ENCODE measurements at regions not wholly inside any gene's neighbourhood (a gene's known extent, or its start where the extent isn't known, plus 50 kb on each side); places are given as distances from the start of the nearest gene placed in this dataset.

- Histone ChIP-seq H3K27ac (no peak overlapping the region), H3K27me3 (no peaks in the 10 kb centered on the region), H3K4me1 (peaks cover 30% of the 10 kb centered on the region), H3K4me3 (no peak overlapping the region), H3K9me3 (no peaks in the 10 kb centered on the region), H3K36me3 (no peaks in the 10 kb centered on the region)
- no peak for DNase-seq (ENCODE audit: extremely low spot score in 2 of 2)
- TF ChIP-seq POLR2AphosphoS5 (IDR thresholded peaks at IDR 0.05; ENCODE audit: insufficient read depth in 1 of 2, low read depth in 1 of 2) (no peak), CTCF (IDR thresholded peaks at IDR 0.05) (no peak), POLR2A (IDR thresholded peaks at IDR 0.05) (no peak)
- intact Hi-C loops (cut with DNase I): no loop called here
Observed at GRCh38 chr12:19572920-19573558, 133.7 kb downstream of the AEBP2 start.

GRCh38 chr12:19573866-19574265 is 134.6 kb downstream of the AEBP2 start:
- Histone ChIP-seq H3K9me3 (no peaks in the 10 kb centered on the region), H3K4me3 (no peak overlapping the region), H3K27ac (no peak overlapping the region), H3K4me1 (peaks cover 30% of the 10 kb centered on the region), H3K27me3 (no peaks in the 10 kb centered on the region), H3K36me3 (no peaks in the 10 kb centered on the region)
- TF ChIP-seq POLR2AphosphoS5 (IDR thresholded peaks at IDR 0.05; ENCODE audit: insufficient read depth in 1 of 2, low read depth in 1 of 2): no peak
- no peak for TF ChIP-seq CTCF (IDR thresholded peaks at IDR 0.05)
- TF ChIP-seq POLR2A (IDR thresholded peaks at IDR 0.05): no peak
- intact Hi-C loops (cut with DNase I): no loop called here
- no peak for DNase-seq (ENCODE audit: extremely low spot score in 2 of 2)

- DNase-seq (ENCODE audit: extremely low spot score in 2 of 2): no peak
- H3K27ac ChIP-seq: no peak overlapping the region
- TF ChIP-seq POLR2AphosphoS5 (IDR thresholded peaks at IDR 0.05; ENCODE audit: insufficient read depth in 1 of 2, low read depth in 1 of 2) (no peak), CTCF (IDR thresholded peaks at IDR 0.05) (no peak), POLR2A (IDR thresholded peaks at IDR 0.05) (no peak)
- H3K9me3 ChIP-seq: no peaks in the 10 kb centered on the region
- H3K36me3 ChIP-seq: no peaks in the 10 kb centered on the region
- H3K4me3 ChIP-seq: no peak overlapping the region
- no peaks in the 10 kb centered on the region for H3K27me3 ChIP-seq
- peaks cover 35% of the 10 kb centered on the region for H3K4me1 ChIP-seq
- intact Hi-C loops (cut with DNase I): no loop called here
Observed at GRCh38 chr12:19574601-19575000, 135.3 kb downstream of the AEBP2 start.

GRCh38 chr12:19575337-19576243 is 136.3 kb downstream of the AEBP2 start:
- Histone ChIP-seq H3K4me3 (no peak overlapping the region), H3K9me3 (no peaks in the 10 kb centered on the region), H3K27ac (peak overlapping the region; percentile 71), H3K36me3 (no peaks in the 10 kb centered on the region), H3K27me3 (no peaks in the 10 kb centered on the region), H3K4me1 (peaks cover 39% of the 10 kb centered on the region)
- TF ChIP-seq POLR2AphosphoS5 (IDR thresholded peaks at IDR 0.05; ENCODE audit: insufficient read depth in 1 of 2, low read depth in 1 of 2): peak in 1 of 2 donors; percentile 86
- no peak for TF ChIP-seq CTCF (IDR thresholded peaks at IDR 0.05)
- no peak for TF ChIP-seq POLR2A (IDR thresholded peaks at IDR 0.05)
- intact Hi-C loops (cut with DNase I): no loop called here
- DNase-seq (ENCODE audit: extremely low spot score in 2 of 2): no peak
